Astrocyte of the spinal cord (primary cell): ENCODE measurements at regions not wholly inside any gene's neighbourhood (a gene's known extent, or its start where the extent isn't known, plus 50 kb on each side); places are given as distances from the start of the nearest gene placed in this dataset.
"Not testable (repeated sequence)": the region's sequence is repeated elsewhere in the genome, so short reads cannot be mapped to it uniquely, and the experiment has no call there.

Experiments
- DNase-seq: peaks from one replicate; pipeline ENCODE4 v3.0.0; 2011; ENCODE audit warnings: low read depth, low spot score
- H3K4me3 ChIP-seq: 2 replicates; pipeline ENCODE4 v1.5.1; 2011; ENCODE audit warnings: low read depth, mild to moderate bottlenecking, low read length, moderate library complexity
- CTCF ChIP-seq: IDR thresholded peaks from 2 replicates; pipeline ENCODE4 v1.5.1; 2012; ENCODE audit warnings: low read depth, mild to moderate bottlenecking, low read length, inconsistent platforms
- in situ Hi-C: cut with HindIII; loops from 2 replicates; pipeline ENCODE4 v1.10.0; 2017; ENCODE audit warnings: low sequenced_read_pairs

GRCh38 chrX:101823236-101823635, 108.6 kb downstream of the ZMAT1 start:
- no peak for DNase-seq
- no peak for TF ChIP-seq CTCF
- in situ Hi-C loops, result no loop called here
- H3K4me3 ChIP-seq, result no peak overlapping the region

- DNase-seq, in situ Hi-C loops, H3K4me3 ChIP-seq: not testable (repeated sequence)
These were observed 114.1 kb downstream of the ZMAT1 start for GRCh38 chrX:101817739-101818138.

GRCh38 chrX:101813200-101813599, 118.6 kb downstream of the ZMAT1 start:
- no peak for TF ChIP-seq CTCF
- no peak for DNase-seq
- in situ Hi-C loops, result no loop called here
- no peak overlapping the region for H3K4me3 ChIP-seq

- DNase-seq, result no peak
- in situ Hi-C loops, result no loop called here
- TF ChIP-seq CTCF, result peak; percentile 50
- no peak overlapping the region for H3K4me3 ChIP-seq
These were observed 128.4 kb downstream of the ZMAT1 start for GRCh38 chrX:101803451-101803850.

GRCh38 chrX:101799387-101799786, 132.4 kb downstream of the ZMAT1 start:
- peak; percentile 85 for DNase-seq
- in situ Hi-C loops, result no loop called here
- H3K4me3 ChIP-seq, result no peak overlapping the region
- TF ChIP-seq CTCF, result peak; percentile 66

GRCh38 chrX:101787934-101788333, 128.3 kb upstream of the ARMCX2 start:
- no peak for TF ChIP-seq CTCF
- H3K4me3 ChIP-seq, result no peak overlapping the region
- in situ Hi-C loops, result no loop called here
- no peak for DNase-seq

GRCh38 chrX:101785142-101785541, 125.5 kb upstream of the ARMCX2 start:
- in situ Hi-C loops, result no loop called here

GRCh38 chrX:101780421-101780820, 120.8 kb upstream of the ARMCX2 start:
- in situ Hi-C loops, DNase-seq, H3K4me3 ChIP-seq: not testable (repeated sequence)

More at GRCh38 chrX:101785142-101785541, 125.5 kb upstream of the ARMCX2 start:
- no peak for DNase-seq
- TF ChIP-seq CTCF, result no peak
- H3K4me3 ChIP-seq, result no peak overlapping the region
